ENCODE measurements at regions not wholly inside any gene's neighbourhood (a gene's known extent, or its start where the extent isn't known, plus 50 kb on each side); places are given as distances from the start of the nearest gene placed in this dataset.

- TF ChIP-seq ZNF384 (IDR thresholded peaks at IDR 0.05) = no peak
- no peak for TF ChIP-seq BHLHE40 (IDR thresholded peaks at IDR 0.05; ENCODE audit: borderline replicate concordance)
- no peak for TF ChIP-seq SUZ12 (IDR thresholded peaks at IDR 0.05)
- TF ChIP-seq ARNT (IDR thresholded peaks at IDR 0.05) = no peak
- TF ChIP-seq PKNOX1 (IDR thresholded peaks at IDR 0.05) = no peak
- TF ChIP-seq L3MBTL2 (conservative IDR thresholded peaks at IDR 0.05) = no peak
- TF ChIP-seq FOXM1 (IDR thresholded peaks at IDR 0.05; ENCODE audit: borderline replicate concordance) = no peak
- TF ChIP-seq FOXA1 (IDR thresholded peaks at IDR 0.05) = no peak
- no peak for TF ChIP-seq NFRKB (IDR thresholded peaks at IDR 0.05)
- no peak for TF ChIP-seq SP1 (IDR thresholded peaks at IDR 0.05)
Measured at GRCh38 chr2:203809991-203810510, 57.5 kb upstream of the CTLA4 start.

All from HEK293T (cell line).